GM21825 (cell line): ENCODE measurements at regions not wholly inside any gene's neighbourhood (a gene's known extent, or its start where the extent isn't known, plus 50 kb on each side); places are given as distances from the start of the nearest gene placed in this dataset.

Source experiments
- ATAC-seq: cut with Tn5 transposase; IDR thresholded peaks from one replicate; pipeline ENCODE4 v1.9.1; 2021; ENCODE audit warnings: mild to moderate bottlenecking, moderate library complexity; ENCODE audit not compliant: unreplicated experiment

GRCh38 chr1:98336472-98337083, 324.9 kb upstream of the SNX7 start:
- no peak for ATAC-seq

DNA sequence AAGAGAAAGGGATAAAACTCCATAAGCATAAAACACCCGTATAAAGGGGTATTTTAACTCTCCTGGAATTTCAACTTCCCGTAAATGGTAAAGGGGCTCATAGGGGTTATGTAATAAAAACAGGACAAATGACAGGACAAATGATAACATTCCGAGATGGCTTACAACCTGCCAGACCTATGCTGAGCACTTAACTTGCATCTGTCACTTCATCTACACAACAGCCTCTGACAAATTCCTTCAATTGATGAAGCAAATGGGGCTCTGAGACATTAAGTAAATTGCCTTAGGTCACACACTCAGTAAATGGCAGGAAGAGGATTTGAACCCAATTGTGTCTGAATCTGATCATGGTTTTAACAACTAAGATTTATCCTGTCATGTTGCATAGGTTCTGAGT, 327.6 kb upstream of the SNX7 start:
- ATAC-seq = no peak

DNA sequence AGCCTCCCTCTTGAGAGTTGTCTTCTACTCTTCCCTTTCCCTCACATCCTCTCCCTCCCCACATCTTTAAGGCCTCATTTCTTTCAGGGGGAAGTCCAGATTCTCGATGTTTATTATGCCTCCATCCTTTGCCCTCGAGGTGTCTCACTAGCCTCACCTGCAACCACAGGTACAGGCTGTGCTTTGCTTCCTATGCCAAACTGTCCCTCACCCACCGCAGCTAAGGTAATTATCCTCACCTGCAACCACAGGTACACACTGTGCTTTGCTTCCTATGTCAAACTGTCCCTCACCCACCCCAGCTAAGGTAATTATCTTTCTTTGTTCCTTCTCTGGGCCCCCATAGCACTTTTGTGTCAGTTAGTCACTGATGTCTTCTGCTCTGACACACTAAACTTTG, 328.1 kb upstream of the SNX7 start:
- no peak for ATAC-seq

DNA sequence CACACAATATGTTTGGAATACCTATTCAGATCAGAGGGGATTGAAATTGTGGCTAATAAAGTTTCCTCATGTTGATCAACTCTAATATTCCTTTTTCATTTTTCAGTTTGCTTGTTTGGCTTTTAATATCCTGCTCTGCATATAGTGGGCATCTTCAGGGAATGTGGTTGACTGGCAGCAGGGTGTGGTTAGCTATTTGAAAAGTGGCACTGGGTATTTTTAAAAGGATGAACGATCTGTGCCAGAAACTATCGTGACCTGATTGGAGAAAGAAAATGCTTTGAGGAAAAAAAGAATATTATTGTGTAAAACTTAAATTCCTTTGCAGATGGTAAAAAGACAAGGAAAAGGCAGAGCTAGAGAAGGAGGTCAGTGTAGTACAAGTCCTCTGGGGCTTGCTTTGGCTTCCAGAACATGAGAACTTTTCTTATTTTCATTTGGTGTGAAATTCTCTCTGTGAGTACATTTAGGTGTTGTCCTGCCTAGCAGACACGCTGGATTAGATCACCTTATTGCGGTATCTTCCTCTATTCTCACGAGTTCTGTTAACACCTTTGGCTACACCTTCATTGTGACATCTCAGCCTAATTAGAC, 329.7 kb upstream of the SNX7 start:
- no peak for ATAC-seq

DNA sequence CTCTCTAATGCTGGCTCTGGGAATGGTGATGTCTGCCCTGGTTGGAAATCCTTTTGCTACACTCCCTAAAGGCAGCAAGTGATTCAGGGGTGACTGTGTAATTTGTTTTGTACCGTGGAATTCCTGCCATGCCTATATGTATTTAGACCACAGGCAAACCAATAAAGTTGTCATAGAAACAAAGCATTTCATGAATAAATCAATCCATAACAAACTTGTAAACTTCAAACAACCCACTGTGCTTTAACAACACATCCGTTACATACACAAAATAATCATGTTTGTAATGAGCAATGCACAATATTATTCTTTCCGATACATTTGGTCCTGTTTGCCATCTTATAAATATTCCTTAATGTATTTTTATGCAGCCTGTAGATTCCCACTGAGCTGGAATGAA, 330.3 kb upstream of the SNX7 start:
- no peak for ATAC-seq

DNA sequence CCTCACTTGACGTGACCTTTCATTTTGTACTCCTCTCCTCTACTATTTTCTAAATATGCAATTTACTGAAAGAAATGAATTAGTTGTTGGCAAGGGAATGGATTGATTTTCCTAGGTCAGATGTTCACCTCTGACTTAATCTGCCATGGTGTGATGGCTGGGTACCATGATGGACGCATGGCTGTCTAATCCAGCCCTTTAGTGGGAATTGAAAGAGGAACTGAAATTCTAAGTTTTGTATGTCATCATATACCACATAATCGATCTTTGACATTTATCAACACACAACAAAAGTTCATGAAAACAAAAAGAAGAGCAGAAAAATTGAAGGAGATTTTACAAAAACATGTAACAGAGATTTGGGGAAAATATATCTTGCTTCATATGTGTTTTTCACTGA, 331.3 kb upstream of the SNX7 start:
- ATAC-seq = no peak

DNA sequence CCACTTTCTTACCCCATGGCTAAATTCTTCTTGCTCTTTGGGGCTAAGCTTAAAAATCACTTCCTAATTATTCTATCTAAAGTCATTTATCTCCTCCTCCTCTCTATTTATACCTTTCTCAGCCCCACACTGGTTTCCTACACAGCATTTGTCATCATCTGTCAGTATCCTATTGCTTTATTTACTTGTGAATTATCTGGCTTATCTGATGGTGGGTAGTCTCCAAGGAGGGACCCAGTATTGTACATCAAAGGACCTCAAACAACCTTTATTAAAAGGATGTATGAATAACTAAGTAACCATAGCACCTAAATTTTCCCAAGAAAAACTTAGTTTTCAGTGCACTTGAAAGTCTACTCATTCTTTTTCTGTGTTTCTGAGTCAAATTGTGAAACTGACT, 332.7 kb upstream of the SNX7 start:
- ATAC-seq = no peak

DNA sequence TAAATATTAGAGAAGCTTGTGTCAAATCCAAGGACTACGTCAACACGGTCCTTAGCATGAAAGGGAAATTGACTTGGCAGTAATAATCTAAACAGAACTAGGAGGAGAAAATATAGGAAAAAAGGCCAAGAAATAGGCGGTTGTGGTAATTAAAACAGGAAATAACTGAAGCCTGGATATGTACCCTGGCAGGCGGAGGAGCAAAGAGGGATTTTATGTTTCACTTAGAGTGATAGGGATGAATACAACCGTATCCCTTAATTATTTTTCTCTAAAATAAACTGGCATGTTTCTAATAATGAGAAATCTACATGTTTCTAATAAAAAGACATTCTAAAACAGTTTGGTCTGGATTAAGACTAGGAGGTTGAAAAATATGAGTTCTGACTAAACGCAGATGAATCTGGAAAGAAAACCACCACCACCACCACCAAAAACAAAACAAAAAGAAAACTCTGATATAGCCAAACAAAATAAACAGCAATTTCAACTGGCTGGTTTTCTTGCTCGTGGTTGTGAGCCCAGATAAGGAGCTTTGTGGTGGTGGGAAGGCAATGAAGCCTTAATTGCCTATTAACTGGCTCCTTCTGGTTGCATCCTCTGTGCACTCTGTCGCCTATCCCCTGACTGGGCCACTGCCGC, 334.2 kb upstream of the SNX7 start:
- no peak for ATAC-seq

GRCh38 chr1:98325646-98326440, 335.7 kb upstream of the SNX7 start:
- no peak for ATAC-seq

DNA sequence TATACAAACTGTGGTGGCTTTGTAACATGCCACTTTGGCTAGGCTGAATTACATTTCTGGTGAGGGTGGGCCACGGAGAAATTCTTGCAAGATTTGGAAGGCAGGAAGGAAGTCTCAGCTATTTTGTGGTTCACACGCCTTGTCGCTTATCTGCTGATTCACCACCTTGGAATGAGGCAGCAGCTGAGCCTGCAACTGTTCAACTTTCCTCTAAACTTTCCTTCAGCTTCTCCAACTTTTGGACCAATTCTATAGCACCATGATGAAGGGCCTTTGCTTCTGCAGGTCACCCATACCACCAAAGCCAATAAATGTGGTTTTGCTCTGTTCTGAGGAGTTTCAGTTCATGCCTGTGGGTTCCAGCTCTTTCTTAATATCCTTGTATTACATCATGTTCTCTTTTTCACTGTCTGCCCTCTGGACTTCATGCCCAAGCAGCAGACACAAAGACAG, 337.6 kb upstream of the SNX7 start:
- no peak for ATAC-seq

GRCh38 chr1:98323388-98323787, 338.1 kb upstream of the SNX7 start:
- no peak for ATAC-seq

- no peak for ATAC-seq
Observed at GRCh38 chr1:98322966-98323365, 338.6 kb upstream of the SNX7 start.

- ATAC-seq = no peak
Observed at GRCh38 chr1:98322086-98322485, 339.4 kb upstream of the SNX7 start.

DNA sequence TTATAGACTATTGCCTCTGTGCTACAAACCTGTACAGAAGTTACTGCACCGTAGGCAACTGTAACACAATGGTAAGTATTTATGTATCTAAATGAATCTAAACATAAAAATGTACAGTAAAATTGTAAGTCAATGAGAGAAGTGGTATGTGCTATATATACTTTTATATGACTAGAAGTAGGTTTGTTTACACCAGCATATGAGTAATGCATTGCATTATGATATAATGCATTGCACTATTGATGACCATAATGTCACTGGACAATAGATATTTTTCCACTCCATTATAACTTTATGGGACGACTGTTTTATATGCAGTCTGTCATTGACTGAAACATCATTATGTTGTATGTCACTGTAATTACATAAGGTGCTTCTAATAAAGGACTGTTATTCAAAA, 340.3 kb upstream of the SNX7 start:
- no peak for ATAC-seq

DNA sequence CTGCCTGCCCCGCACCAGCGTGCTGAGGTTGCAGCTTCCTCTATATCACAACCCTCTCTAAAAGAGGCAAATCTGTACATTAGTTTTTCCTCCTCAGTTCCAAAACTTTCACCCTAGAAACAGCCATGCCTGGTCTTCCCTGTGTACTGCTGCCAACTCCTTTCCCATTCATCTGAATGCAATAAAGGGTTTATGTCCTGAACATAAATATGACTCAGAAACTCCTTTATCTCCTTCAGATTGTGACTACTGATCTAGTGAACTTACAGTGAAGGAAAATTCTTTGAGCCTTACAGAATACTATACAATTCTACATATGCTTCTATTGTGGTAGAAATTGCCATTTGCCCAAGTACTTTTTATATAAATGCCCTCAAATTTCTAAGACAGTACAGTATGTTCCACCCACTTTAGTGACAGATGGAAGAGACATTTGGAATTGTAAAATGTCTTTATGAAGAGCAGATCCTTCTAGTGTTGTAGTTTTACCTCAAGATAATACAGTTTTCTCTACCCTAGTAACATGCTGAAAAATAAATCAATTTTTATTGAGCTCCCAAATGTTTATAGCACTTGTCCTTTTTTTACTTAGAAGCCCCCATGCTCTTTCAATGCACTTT, 345.1 kb upstream of the SNX7 start:
- ATAC-seq = no peak

- ATAC-seq = no peak
Observed at GRCh38 chr1:98315309-98315708, 346.2 kb upstream of the SNX7 start.

DNA sequence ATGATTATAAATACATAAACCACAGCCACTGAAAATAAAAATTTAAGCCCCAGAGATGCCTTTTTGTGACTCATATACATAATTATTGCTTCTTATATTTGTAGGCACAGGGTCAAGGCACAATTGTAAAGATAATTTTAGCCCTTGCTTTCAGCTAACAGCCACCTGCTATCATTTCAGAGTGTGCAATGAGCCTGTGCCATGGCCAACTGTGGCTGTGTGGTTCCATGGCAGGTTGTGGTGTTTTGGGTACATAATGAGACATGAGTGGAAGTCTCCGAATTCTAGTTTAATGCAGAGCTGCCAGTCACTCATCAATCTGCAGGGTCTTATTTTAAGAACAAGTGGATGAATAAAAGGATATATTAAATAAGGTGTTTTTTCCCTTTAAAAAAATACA, 346.9 kb upstream of the SNX7 start:
- no peak for ATAC-seq

DNA sequence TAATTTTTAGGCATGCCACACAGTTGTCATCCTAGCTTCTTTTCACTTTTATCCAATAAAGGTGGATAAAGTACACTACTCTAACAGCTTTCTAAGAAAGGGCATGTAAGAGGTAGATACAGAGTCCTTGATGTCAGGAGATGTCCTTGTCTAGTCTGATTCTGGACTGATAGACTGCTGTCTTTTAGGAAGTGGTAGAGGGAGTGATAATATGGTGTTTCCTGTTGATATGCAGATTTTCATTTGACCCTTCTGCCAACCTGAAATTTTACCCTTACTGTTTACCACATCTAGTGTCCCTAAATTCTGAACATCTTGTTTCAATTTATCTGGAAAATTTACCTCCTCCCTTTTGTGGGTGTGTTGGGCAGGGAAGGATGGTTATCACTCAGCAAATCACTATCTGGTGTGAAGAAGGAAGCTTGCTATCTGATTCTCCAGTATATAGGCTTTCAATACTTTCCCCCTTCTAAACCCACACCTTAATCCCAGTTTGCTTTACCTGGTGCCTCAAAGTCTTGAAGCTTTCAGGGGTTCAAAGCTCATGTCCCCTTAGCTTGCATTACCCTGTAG, 354.9 kb upstream of the SNX7 start:
- no peak for ATAC-seq

GRCh38 chr1:98305362-98305761, 356.2 kb upstream of the SNX7 start:
- ATAC-seq = no peak

DNA sequence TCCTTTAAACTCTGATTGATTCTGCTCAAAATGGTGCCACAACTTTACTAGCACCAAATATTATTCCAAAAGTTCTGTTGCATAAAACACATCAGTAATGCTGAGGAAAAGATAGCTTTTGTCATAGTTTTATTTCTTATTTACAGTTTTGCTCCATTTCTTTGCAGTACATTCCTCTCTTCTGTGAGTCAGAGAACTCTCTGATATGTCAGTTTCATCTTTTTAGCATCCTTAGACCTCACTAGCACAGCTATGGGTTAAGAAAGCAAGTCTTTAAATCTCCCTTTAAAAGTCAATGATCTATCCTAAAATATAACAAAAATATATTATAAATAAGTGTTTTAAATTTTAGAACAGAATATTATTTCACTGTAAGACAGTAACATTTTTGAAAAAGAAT, 356.6 kb upstream of the SNX7 start:
- ATAC-seq = no peak

DNA sequence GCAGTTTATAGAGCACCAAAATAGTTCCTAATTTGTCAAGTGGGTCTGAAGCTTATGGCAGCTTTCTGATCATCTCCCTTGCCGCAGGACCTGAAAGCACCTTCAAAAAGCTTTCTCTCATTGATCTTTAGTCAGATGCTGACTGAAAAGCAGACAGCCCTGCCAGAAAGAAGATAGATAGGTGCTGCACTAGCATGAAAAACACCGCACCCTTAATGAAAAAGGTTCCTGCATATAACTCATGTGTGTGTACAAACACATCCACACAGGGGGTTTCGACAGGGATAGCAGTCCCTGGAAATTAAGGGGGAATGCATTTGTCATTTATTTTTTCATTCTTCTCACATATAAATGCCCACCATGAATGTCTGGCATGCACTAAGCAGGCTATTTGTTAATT, 361.7 kb upstream of the SNX7 start:
- no peak for ATAC-seq
